ENCODE measurements at regions not wholly inside any gene's neighbourhood (a gene's known extent, or its start where the extent isn't known, plus 50 kb on each side); places are given as distances from the start of the nearest gene placed in this dataset.
"Not testable (repeated sequence)": the region's sequence is repeated elsewhere in the genome, so short reads cannot be mapped to it uniquely, and the experiment has no call there.

DNA sequence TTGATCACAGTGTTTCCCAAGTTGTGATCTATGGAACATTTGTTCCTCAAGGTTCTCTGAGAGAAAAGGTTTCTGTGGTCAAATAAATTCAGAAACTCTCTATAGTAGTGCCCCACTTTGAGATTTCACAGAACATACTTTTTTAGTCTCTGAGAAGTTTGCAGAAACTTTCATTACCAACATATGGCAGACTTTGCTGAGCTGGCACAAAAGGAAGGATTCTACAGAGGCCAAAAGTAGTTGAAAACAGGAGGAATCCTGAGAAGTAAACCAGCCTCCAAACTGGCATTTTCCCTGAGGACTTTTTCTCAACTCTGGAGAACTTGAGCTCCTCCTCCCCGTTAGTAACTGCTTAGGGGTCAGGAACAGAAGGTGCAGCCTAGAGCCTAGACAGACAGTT, 117.8 kb upstream of the ESX1 start:
- ATAC-seq (no peak), FAIRE-seq (no peak), DNase-seq (ENCODE audit: low read depth in 1 of 2, low spot score in 1 of 2) (no peak)
- POLR2A ChIA-PET, result no interaction called here
- no peak overlapping the region for H3K4me2 ChIP-seq
- no peak overlapping the region for H3K27ac ChIP-seq
- 15% methylated on average over 1 of the region's 1 CpG for WGBS (ENCODE audit: missing lambda C conversion rate)
- no peaks in the 10 kb centered on the region for H3K4me1 ChIP-seq
- H3K9me3 ChIP-seq, result no peaks in the 10 kb centered on the region
- TF ChIP-seq GATA3 (IDR thresholded peaks at IDR 0.05; ENCODE audit: borderline replicate concordance), result no peak
- TF ChIP-seq MAFK (IDR thresholded peaks at IDR 0.05; ENCODE audit: partially characterized antibody), result peak; percentile 58
- TF ChIP-seq ZC3H11A (IDR thresholded peaks at IDR 0.05), result no peak
- H3K4me3 ChIP-seq, result no peak overlapping the region
- CTCF ChIA-PET, result no interaction called here

DNA sequence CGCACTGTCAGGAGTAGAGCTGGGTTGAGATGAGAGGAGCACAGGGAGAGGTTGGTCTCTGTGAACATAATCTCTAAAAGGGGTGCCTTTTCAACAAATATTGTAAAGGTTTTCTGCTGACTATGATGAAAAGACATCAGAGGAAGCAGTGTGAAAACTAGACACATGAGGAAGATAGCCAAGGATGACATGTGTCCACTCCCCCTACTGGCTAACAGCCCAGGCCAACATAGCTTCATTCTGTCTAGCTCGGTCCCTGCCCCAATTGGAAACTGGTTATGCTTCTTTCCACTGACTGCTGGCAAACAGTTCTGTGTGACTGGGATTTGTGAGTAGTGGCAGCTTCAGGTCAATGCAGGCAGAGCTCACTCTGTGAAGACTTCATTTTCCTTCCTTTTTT, 115.4 kb upstream of the ESX1 start:
- FAIRE-seq (no peak), DNase-seq (ENCODE audit: low read depth in 1 of 2, low spot score in 1 of 2) (peak; percentile 5 to 28), ATAC-seq (peak; percentile 64 to 79; a peak in 4 of 6 replicates)
- Histone ChIP-seq H3K9me3 (no peaks in the 10 kb centered on the region), H3K4me3 (no peak overlapping the region), H3K27ac (no peak overlapping the region), H3K4me1 (no peaks in the 10 kb centered on the region), H3K4me2 (no peak overlapping the region)
- ChIA-PET POLR2A (no interaction called here), CTCF (interaction anchor here (0.7 to 2.3 kb wide), 3 partner anchors 9 to 60 kb away, joined by 3 to 7 read pairs (median 3); no protein-coding TSS in a partner anchor)
- 46% methylated on average over 2 of the region's 2 CpGs for WGBS (ENCODE audit: missing lambda C conversion rate)
- TF ChIP-seq SMC3 (IDR thresholded peaks at IDR 0.05), result no peak
- TF ChIP-seq, protein P1, sequence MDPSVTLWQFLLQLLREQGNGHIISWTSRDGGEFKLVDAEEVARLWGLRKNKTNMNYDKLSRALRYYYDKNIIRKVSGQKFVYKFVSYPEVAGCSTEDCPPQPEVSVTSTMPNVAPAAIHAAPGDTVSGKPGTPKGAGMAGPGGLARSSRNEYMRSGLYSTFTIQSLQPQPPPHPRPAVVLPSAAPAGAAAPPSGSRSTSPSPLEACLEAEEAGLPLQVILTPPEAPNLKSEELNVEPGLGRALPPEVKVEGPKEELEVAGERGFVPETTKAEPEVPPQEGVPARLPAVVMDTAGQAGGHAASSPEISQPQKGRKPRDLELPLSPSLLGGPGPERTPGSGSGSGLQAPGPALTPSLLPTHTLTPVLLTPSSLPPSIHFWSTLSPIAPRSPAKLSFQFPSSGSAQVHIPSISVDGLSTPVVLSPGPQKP (IDR thresholded peaks at IDR 0.05; ENCODE audit: low read depth, low read length), result no peak
- no peak for TF ChIP-seq CHD4 (IDR thresholded peaks at IDR 0.05; ENCODE audit: borderline replicate concordance)
- TF ChIP-seq MAFK (IDR thresholded peaks at IDR 0.05; ENCODE audit: partially characterized antibody), result peak; percentile 79
- TF ChIP-seq, protein P2, sequence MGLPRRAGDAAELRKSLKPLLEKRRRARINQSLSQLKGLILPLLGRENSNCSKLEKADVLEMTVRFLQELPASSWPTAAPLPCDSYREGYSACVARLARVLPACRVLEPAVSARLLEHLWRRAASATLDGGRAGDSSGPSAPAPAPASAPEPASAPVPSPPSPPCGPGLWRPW (IDR thresholded peaks at IDR 0.05), result no peak

DNA sequence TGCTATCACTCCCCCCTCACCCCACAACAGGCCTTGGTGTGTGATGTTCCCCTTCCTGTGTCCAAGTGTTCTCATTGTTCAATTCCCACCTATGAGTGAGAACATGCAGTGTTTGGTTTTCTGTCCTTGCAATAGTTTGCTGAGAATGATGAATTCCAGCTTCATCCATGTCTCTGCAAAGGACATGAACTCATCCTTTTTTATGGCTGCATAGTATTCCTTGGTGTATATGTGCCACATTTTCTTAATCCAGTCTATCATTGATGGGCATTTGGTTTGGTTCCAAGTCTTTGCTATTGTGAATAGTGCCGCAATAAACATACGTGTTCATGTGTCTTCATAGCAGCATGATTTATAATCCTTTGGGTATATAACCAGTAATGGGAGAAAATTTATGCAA, 106.0 kb upstream of the ESX1 start:
- H3K27ac ChIP-seq; CTCF ChIA-PET; DNase-seq (ENCODE audit: low read depth in 1 of 2, low spot score in 1 of 2); H3K4me1 ChIP-seq; FAIRE-seq; H3K4me3 ChIP-seq; H3K4me2 ChIP-seq; H3K9me3 ChIP-seq; ATAC-seq; POLR2A ChIA-PET: not testable (repeated sequence)
- WGBS (ENCODE audit: missing lambda C conversion rate), result 96% methylated on average over 2 of the region's 2 CpGs

DNA sequence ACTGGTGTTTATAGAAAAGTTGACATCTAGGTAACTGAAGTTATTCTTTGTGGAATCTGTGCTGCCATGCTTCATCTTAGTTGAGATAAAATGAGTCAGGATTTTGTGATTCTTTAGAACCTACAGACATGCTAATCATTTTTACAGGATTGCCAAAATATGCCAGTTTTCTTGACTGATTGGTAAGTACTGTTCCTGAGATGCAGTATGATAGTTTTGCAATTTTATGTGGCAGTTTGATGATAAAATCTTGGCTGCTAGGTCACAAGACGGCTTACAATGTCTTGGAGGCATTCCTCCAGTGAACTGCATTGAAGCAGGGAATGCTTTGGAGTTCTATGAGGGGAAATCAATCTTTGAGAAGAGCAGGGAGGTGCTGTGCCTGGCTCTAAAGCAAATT, 104.4 kb upstream of the ESX1 start:
- ChIA-PET CTCF (no interaction called here), POLR2A (no interaction called here)
- Histone ChIP-seq H3K27ac (no peak overlapping the region), H3K4me3 (no peak overlapping the region), H3K4me2 (no peak overlapping the region), H3K9me3 (no peaks in the 10 kb centered on the region), H3K4me1 (no peaks in the 10 kb centered on the region)
- WGBS (ENCODE audit: missing lambda C conversion rate), result 9% methylated on average over 1 of the region's 1 CpG
- ATAC-seq (no peak), DNase-seq (ENCODE audit: low read depth in 1 of 2, low spot score in 1 of 2) (no peak), FAIRE-seq (no peak)
- TF ChIP-seq POLR2A (IDR thresholded peaks at IDR 0.05; ENCODE audit: low read length), result no peak
- TF ChIP-seq, protein P3, sequence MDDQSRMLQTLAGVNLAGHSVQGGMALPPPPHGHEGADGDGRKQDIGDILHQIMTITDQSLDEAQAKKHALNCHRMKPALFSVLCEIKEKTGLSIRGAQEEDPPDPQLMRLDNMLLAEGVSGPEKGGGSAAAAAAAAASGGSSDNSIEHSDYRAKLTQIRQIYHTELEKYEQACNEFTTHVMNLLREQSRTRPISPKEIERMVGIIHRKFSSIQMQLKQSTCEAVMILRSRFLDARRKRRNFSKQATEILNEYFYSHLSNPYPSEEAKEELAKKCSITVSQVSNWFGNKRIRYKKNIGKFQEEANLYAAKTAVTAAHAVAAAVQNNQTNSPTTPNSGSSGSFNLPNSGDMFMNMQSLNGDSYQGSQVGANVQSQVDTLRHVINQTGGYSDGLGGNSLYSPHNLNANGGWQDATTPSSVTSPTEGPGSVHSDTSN (IDR thresholded peaks at IDR 0.05), result no peak
- no peak for TF ChIP-seq RFX5 (IDR thresholded peaks at IDR 0.05)
- TF ChIP-seq MAZ (IDR thresholded peaks at IDR 0.05; ENCODE audit: borderline replicate concordance, low read depth, low read length), result no peak
- TF ChIP-seq NPAS2 (CRISPR knock-in tag; IDR thresholded peaks at IDR 0.05; ENCODE audit: borderline replicate concordance), result no peak
- no peak for TF ChIP-seq CHD4 (IDR thresholded peaks at IDR 0.05; ENCODE audit: borderline replicate concordance)
- TF ChIP-seq CEBPB (IDR thresholded peaks at IDR 0.05), result no peak
- TF ChIP-seq ZNF302 (CRISPR knock-in tag; IDR thresholded peaks at IDR 0.05), result no peak
- TF ChIP-seq TP53 (CRISPR knock-in tag; IDR thresholded peaks at IDR 0.05), result no peak
- no peak for TF ChIP-seq FOSB (CRISPR knock-in tag; IDR thresholded peaks at IDR 0.05)
- no peak for TF ChIP-seq FOXS1 (CRISPR knock-in tag; IDR thresholded peaks at IDR 0.05)
- no peak for TF ChIP-seq ZC3H11A (IDR thresholded peaks at IDR 0.05)

Data from A549 (cell line).